ENCODE measurements at regions not wholly inside any gene's neighbourhood (a gene's known extent, or its start where the extent isn't known, plus 50 kb on each side); places are given as distances from the start of the nearest gene placed in this dataset.
"Not testable (repeated sequence)": the region's sequence is repeated elsewhere in the genome, so short reads cannot be mapped to it uniquely, and the experiment has no call there.

DNA sequence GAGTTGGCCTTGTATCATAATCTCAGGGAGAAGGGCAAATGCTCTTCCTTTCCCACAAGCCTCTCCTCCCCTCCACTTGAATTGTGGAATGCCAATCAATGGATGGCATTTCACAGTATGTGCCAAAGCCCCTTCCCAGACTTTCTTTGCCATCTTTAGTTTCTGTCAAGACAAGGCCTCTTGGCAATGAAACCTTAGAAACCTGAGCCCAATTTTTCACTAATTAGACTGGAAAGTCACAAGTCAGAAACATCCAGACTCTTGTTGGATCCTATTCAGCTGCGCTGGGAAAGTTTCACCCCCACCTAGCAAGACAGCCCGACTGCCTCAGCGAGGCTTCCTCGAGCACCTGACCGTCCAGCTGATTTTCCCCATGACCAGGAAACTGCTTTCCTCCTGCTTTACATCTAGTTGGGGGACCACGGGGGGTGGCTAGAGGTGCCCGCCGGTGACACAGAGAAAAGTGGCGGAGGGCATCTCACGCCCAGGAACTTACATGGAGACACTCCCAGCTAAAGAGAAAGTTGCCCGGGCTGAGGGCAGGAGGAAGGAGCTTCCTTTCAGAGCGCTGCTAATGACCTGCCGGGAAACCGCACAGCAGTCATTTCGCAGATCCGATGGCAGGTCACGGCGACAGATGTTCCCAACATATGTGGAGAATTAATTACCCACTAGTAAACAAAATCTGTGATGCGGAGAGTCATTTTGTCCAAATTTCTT is 302.6 kb upstream of the RRP15 start:
- TF ChIP-seq, protein P1, sequence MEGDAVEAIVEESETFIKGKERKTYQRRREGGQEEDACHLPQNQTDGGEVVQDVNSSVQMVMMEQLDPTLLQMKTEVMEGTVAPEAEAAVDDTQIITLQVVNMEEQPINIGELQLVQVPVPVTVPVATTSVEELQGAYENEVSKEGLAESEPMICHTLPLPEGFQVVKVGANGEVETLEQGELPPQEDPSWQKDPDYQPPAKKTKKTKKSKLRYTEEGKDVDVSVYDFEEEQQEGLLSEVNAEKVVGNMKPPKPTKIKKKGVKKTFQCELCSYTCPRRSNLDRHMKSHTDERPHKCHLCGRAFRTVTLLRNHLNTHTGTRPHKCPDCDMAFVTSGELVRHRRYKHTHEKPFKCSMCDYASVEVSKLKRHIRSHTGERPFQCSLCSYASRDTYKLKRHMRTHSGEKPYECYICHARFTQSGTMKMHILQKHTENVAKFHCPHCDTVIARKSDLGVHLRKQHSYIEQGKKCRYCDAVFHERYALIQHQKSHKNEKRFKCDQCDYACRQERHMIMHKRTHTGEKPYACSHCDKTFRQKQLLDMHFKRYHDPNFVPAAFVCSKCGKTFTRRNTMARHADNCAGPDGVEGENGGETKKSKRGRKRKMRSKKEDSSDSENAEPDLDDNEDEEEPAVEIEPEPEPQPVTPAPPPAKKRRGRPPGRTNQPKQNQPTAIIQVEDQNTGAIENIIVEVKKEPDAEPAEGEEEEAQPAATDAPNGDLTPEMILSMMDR (IDR thresholded peaks at IDR 0.05; ENCODE audit: unreplicated experiment), result no peak
- no peaks in the 10 kb centered on the region for H3K9me3 Mint-ChIP-seq (ENCODE audit: unreplicated experiment)
- DNase-seq (ENCODE audit: low spot score), result no peak
- H3K27me3 Mint-ChIP-seq (ENCODE audit: unreplicated experiment), result no peaks in the 10 kb centered on the region
- H3K4me1 Mint-ChIP-seq (ENCODE audit: unreplicated experiment), result no peaks in the 10 kb centered on the region
- H3K27ac Mint-ChIP-seq (ENCODE audit: unreplicated experiment), result no peak overlapping the region
- H3K4me3 Mint-ChIP-seq (ENCODE audit: unreplicated experiment), result no peak overlapping the region
- no peaks in the 10 kb centered on the region for H3K36me3 Mint-ChIP-seq (ENCODE audit: low read depth, unreplicated experiment)

DNA sequence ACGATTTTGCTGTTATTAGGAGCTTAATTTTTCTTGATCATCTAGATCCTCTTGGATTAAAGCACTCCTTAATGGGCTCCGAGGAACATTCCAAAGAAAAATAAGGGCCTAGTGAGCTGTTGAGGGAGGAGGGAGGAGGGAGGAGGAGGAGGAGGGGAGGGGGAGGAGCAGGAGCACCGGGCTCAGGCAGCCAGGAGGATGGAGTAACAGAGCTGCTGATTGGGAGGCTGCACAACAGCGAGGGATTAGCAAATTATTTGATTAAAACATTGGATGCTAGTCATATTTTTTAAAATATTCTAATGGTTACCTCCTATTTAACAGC is 302.1 kb upstream of the RRP15 start:
- no peak overlapping the region for H3K27ac Mint-ChIP-seq (ENCODE audit: unreplicated experiment)
- no peaks in the 10 kb centered on the region for H3K9me3 Mint-ChIP-seq (ENCODE audit: unreplicated experiment)
- H3K36me3 Mint-ChIP-seq (ENCODE audit: low read depth, unreplicated experiment), result no peaks in the 10 kb centered on the region
- no peak overlapping the region for H3K4me3 Mint-ChIP-seq (ENCODE audit: unreplicated experiment)
- TF ChIP-seq, protein P1 (IDR thresholded peaks at IDR 0.05; ENCODE audit: unreplicated experiment), result no peak
- DNase-seq (ENCODE audit: low spot score), result no peak
- H3K4me1 Mint-ChIP-seq (ENCODE audit: unreplicated experiment), result no peaks in the 10 kb centered on the region
- no peaks in the 10 kb centered on the region for H3K27me3 Mint-ChIP-seq (ENCODE audit: unreplicated experiment)

DNA sequence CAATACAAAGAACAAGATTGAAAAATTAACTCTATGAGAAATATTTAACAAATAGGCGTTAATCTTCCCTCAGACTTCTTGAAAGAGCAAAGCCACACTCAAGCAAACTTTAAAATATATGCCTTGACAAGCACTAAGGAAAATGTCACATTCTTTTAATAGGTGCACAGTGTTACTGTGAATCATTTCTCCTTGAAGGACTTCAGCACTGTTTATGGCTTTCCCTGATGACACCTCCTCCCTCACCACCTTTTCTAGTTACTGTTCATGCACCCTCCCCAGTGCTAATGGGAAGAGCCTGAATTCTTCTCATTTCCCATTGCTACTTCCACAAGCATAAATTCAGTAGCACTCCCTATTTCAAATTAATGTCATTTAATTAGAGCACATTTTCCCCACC is 299.5 kb upstream of the RRP15 start:
- H3K27ac Mint-ChIP-seq (ENCODE audit: unreplicated experiment), result no peak overlapping the region

DNA sequence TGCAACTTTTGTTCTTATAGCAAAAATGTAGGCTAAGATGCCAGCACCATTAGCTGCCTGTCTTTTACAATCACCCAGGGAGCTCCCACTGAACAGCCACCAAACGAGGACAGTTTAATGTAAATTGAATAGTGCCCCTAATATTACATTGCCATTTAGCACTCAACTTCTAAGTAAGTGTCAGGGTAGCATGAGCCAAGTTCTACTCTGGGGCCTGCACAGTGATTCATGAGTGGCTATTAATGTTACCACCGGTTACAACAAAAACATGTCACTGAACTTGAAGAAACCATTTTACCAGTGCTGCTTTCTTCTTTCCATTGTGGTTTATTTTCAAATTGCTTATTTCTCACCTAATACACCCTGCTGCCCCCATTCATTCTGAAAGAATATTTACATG is 295.6 kb upstream of the RRP15 start:
- Mint-ChIP-seq H3K27me3 (ENCODE audit: unreplicated experiment) (no peaks in the 10 kb centered on the region), H3K27ac (ENCODE audit: unreplicated experiment) (no peak overlapping the region)

More for the DNA sequence above, 299.5 kb upstream of the RRP15 start:
- H3K4me3 Mint-ChIP-seq (ENCODE audit: unreplicated experiment), result no peak overlapping the region
- TF ChIP-seq, protein P1 (IDR thresholded peaks at IDR 0.05; ENCODE audit: unreplicated experiment), result no peak
- DNase-seq (ENCODE audit: low spot score), result no peak
- no peaks in the 10 kb centered on the region for H3K36me3 Mint-ChIP-seq (ENCODE audit: low read depth, unreplicated experiment)
- H3K4me1 Mint-ChIP-seq (ENCODE audit: unreplicated experiment), result no peaks in the 10 kb centered on the region
- no peaks in the 10 kb centered on the region for H3K27me3 Mint-ChIP-seq (ENCODE audit: unreplicated experiment)
- no peaks in the 10 kb centered on the region for H3K9me3 Mint-ChIP-seq (ENCODE audit: unreplicated experiment)

DNA sequence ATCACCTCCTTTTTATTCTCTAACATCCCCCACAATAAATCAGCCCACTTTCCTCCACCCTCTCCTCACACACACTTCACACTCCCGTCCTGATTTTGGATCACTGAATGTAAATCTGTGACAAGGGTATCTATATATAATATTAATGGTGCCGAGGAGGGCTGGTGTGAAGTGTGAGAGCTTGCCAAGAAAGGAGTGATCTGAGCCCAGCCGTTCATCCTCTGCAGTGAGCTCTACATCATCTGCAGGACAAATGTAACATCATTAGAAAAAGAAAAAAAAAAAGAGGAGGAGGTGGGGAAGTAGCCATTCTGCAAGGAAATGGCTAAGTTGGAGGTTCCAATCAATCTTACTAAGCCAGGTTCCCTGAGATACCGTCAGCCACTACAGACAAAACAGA is 291.7 kb upstream of the RRP15 start:
- Mint-ChIP-seq H3K4me1 (ENCODE audit: unreplicated experiment) (no peaks in the 10 kb centered on the region), H3K4me3 (ENCODE audit: unreplicated experiment) (no peak overlapping the region), H3K27ac (ENCODE audit: unreplicated experiment) (no peak overlapping the region), H3K27me3 (ENCODE audit: unreplicated experiment) (no peaks in the 10 kb centered on the region), H3K36me3 (ENCODE audit: low read depth, unreplicated experiment) (no peaks in the 10 kb centered on the region), H3K9me3 (ENCODE audit: unreplicated experiment) (no peaks in the 10 kb centered on the region)
- no peak for DNase-seq (ENCODE audit: low spot score)
- TF ChIP-seq, protein P1 (IDR thresholded peaks at IDR 0.05; ENCODE audit: unreplicated experiment), result no peak

More for the DNA sequence above, 295.6 kb upstream of the RRP15 start:
- Mint-ChIP-seq H3K4me1 (ENCODE audit: unreplicated experiment) (no peaks in the 10 kb centered on the region), H3K9me3 (ENCODE audit: unreplicated experiment) (no peaks in the 10 kb centered on the region), H3K4me3 (ENCODE audit: unreplicated experiment) (no peak overlapping the region), H3K36me3 (ENCODE audit: low read depth, unreplicated experiment) (no peaks in the 10 kb centered on the region)
- DNase-seq (ENCODE audit: low spot score), result no peak
- TF ChIP-seq, protein P1 (IDR thresholded peaks at IDR 0.05; ENCODE audit: unreplicated experiment), result no peak

DNA sequence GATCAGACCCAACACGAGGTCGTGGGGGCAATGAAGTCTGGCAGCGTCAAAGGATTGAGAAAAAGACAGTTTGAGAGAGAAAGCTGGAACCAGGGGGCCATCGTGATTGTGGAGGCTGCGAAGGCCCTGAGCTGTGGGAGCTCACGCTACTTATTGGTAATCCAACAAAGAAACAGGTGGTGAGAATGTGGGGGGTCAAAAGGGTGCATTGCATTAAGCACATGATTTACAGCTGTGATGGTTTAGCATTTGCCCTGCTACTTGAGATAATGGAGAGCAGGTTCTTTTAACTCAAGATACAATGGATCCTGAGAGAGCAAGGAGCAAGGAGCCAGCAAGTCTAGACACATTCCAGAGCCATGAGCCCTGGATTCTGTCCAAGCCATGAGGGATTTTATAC is 276.8 kb upstream of the RRP15 start:
- not testable (repeated sequence) for H3K36me3 Mint-ChIP-seq (ENCODE audit: low read depth, unreplicated experiment); H3K4me1 Mint-ChIP-seq (ENCODE audit: unreplicated experiment); H3K27ac Mint-ChIP-seq (ENCODE audit: unreplicated experiment); DNase-seq (ENCODE audit: low spot score); H3K4me3 Mint-ChIP-seq (ENCODE audit: unreplicated experiment); H3K9me3 Mint-ChIP-seq (ENCODE audit: unreplicated experiment); H3K27me3 Mint-ChIP-seq (ENCODE audit: unreplicated experiment)

DNA sequence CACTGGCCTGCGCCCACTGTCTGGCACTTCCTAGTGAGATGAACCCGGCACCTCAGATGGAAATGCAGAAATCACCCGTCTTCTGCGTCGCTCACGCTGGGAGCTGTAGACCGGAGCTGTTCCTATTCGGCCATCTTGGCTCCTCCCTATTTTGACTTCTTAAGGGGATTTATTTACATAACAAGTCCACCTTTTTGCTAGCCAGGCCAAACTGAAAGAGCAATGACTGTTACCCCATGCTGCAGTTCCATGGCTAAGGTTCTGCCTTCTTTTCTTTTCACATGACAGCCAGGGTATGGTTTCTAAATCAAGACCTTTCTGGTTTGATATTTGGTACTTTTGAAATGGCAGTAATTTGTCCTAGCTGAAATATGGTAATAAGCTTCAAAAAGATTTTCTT is 270.0 kb upstream of the RRP15 start:
- not testable (repeated sequence) for H3K9me3 Mint-ChIP-seq (ENCODE audit: unreplicated experiment); H3K36me3 Mint-ChIP-seq (ENCODE audit: low read depth, unreplicated experiment); H3K4me3 Mint-ChIP-seq (ENCODE audit: unreplicated experiment); H3K27ac Mint-ChIP-seq (ENCODE audit: unreplicated experiment); DNase-seq (ENCODE audit: low spot score); H3K4me1 Mint-ChIP-seq (ENCODE audit: unreplicated experiment); H3K27me3 Mint-ChIP-seq (ENCODE audit: unreplicated experiment)

Data from endothelial cell (in vitro differentiated cells).